Endothelial cell of umbilical vein (primary cell): ENCODE measurements at regions not wholly inside any gene's neighbourhood (a gene's known extent, or its start where the extent isn't known, plus 50 kb on each side); places are given as distances from the start of the nearest gene placed in this dataset.

Source experiments
- EZH2 ChIP-seq: IDR thresholded peaks from 2 replicates; pipeline ENCODE4 v1.6.1; 2012; ENCODE audit warnings: borderline replicate concordance, low read depth, mild to moderate bottlenecking, moderate library complexity, low read length, inconsistent platforms; ENCODE audit not compliant: severe bottlenecking
- JUN ChIP-seq: IDR thresholded peaks from 2 replicates; pipeline ENCODE4 v1.6.1; 2011; ENCODE audit warnings: borderline replicate concordance, low read depth; ENCODE audit not compliant: insufficient read length, insufficient read depth
- MYC ChIP-seq: IDR thresholded peaks from one replicate; pipeline ENCODE4 v1.6.1; 2011; ENCODE audit warnings: mild to moderate bottlenecking, low read depth, low read length
- POLR2A ChIP-seq: IDR thresholded peaks from 2 replicates; pipeline ENCODE4 v1.6.1; 2012; ENCODE audit warnings: low read depth, mild to moderate bottlenecking, control low read depth, low read length
- POLR2AphosphoS5 ChIP-seq: IDR thresholded peaks from 2 replicates; pipeline ENCODE4 v1.6.1; 2012; ENCODE audit warnings: low read depth, mild to moderate bottlenecking, control low read depth, low read length, moderate library complexity; ENCODE audit not compliant: insufficient read depth
- TF ChIP-seq, protein P1 (sequence below), 2 donors: IDR thresholded peaks; 1 replicate in 1 of 2; 2 replicates in 1 of 2; pipeline ENCODE4 v1.5.1; 2011; ENCODE audit warnings: low read length in 2 of 2, mild to moderate bottlenecking in 2 of 2, moderate library complexity in 2 of 2, control low read depth in 1 of 2, inconsistent platforms in 1 of 2, low read depth in 1 of 2; ENCODE audit not compliant: insufficient read depth in 1 of 2; ENCODE audit errors: extremely low read depth in 1 of 2
- TF ChIP-seq, protein P2 (sequence below): IDR thresholded peaks from 2 replicates; pipeline ENCODE4 v1.6.1; 2011; ENCODE audit not compliant: insufficient read depth, insufficient read length

DNA sequence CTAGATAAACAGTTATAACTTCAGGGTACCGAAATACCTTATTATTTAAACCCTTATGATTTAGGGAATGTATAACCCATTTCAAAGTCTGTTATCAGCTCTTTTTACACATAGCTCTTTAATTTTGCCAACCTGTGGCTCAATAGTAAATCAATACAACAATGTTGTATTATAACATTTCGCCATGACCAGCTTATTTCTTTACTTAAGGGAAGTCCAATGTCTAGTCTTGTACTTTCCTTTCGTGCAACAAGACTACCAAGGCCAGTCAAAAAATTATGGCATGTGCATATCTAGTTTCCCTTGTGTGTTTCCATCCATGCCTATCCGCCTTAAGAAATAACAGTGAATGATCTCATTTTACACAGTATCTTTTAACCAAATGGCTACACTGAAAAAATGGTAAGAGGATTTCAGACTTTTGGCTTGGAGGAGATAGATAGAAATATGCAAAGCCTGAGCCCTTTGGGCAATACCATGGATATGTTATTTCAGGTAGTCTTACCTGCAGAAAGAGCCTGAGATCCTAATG is 239.5 kb upstream of the RPS23 start:
- TF ChIP-seq POLR2A: no peak
- TF ChIP-seq, protein P1, sequence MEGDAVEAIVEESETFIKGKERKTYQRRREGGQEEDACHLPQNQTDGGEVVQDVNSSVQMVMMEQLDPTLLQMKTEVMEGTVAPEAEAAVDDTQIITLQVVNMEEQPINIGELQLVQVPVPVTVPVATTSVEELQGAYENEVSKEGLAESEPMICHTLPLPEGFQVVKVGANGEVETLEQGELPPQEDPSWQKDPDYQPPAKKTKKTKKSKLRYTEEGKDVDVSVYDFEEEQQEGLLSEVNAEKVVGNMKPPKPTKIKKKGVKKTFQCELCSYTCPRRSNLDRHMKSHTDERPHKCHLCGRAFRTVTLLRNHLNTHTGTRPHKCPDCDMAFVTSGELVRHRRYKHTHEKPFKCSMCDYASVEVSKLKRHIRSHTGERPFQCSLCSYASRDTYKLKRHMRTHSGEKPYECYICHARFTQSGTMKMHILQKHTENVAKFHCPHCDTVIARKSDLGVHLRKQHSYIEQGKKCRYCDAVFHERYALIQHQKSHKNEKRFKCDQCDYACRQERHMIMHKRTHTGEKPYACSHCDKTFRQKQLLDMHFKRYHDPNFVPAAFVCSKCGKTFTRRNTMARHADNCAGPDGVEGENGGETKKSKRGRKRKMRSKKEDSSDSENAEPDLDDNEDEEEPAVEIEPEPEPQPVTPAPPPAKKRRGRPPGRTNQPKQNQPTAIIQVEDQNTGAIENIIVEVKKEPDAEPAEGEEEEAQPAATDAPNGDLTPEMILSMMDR (IDR thresholded peaks at IDR 0.05; ENCODE audit: extremely low read depth in 1 of 2, insufficient read depth in 1 of 2, low read depth in 1 of 2, low read length in 2 of 2): no peak
- no peak for TF ChIP-seq POLR2AphosphoS5
- no peak for TF ChIP-seq JUN
- TF ChIP-seq MYC: no peak
- TF ChIP-seq EZH2: no peak
- TF ChIP-seq, protein P2, sequence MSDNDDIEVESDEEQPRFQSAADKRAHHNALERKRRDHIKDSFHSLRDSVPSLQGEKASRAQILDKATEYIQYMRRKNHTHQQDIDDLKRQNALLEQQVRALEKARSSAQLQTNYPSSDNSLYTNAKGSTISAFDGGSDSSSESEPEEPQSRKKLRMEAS: no peak
